ENCODE measurements at regions not wholly inside any gene's neighbourhood (a gene's known extent, or its start where the extent isn't known, plus 50 kb on each side); places are given as distances from the start of the nearest gene placed in this dataset.

GRCh38 chr5:96048763-96049162 lies 87.1 kb upstream of the ELL2 start:
- TF ChIP-seq CTCF (conservative IDR thresholded peaks at IDR 0.05; ENCODE audit: low read depth, low read length): no peak
- no peak overlapping the region for H3K4me3 ChIP-seq (ENCODE audit: low read depth, low read length)
- DNase-seq (ENCODE audit: low read depth): no peak

- no peak for DNase-seq (ENCODE audit: low read depth)
- no peak for TF ChIP-seq CTCF (conservative IDR thresholded peaks at IDR 0.05; ENCODE audit: low read depth, low read length)
- no peak overlapping the region for H3K4me3 ChIP-seq (ENCODE audit: low read depth, low read length)
These were observed 84.2 kb upstream of the ELL2 start for GRCh38 chr5:96045888-96046287.

- no peak overlapping the region for H3K4me3 ChIP-seq (ENCODE audit: low read depth, low read length)
- TF ChIP-seq CTCF (conservative IDR thresholded peaks at IDR 0.05; ENCODE audit: low read depth, low read length): no peak
- no peak for DNase-seq (ENCODE audit: low read depth)
These were observed 81.8 kb upstream of the ELL2 start for GRCh38 chr5:96043446-96043845.

- H3K4me3 ChIP-seq (ENCODE audit: low read depth, low read length): no peak overlapping the region
- no peak for TF ChIP-seq CTCF (conservative IDR thresholded peaks at IDR 0.05; ENCODE audit: low read depth, low read length)
- DNase-seq (ENCODE audit: low read depth): no peak
These were observed 75.5 kb upstream of the ELL2 start for GRCh38 chr5:96037128-96037527.

- H3K4me3 ChIP-seq (ENCODE audit: low read depth, low read length): no peak overlapping the region
- no peak for TF ChIP-seq CTCF (conservative IDR thresholded peaks at IDR 0.05; ENCODE audit: low read depth, low read length)
- no peak for DNase-seq (ENCODE audit: low read depth)
These were observed 74.7 kb upstream of the ELL2 start for GRCh38 chr5:96036301-96036700.

- TF ChIP-seq CTCF (conservative IDR thresholded peaks at IDR 0.05; ENCODE audit: low read depth, low read length): no peak
- DNase-seq (ENCODE audit: low read depth): no peak
- no peak overlapping the region for H3K4me3 ChIP-seq (ENCODE audit: low read depth, low read length)
These were observed 74.1 kb upstream of the ELL2 start for GRCh38 chr5:96035796-96036195.

- DNase-seq (ENCODE audit: low read depth): no peak
- TF ChIP-seq CTCF (conservative IDR thresholded peaks at IDR 0.05; ENCODE audit: low read depth, low read length): no peak
- H3K4me3 ChIP-seq (ENCODE audit: low read depth, low read length): no peak overlapping the region
These were observed 71.5 kb upstream of the ELL2 start for GRCh38 chr5:96033116-96033515.

All from epithelial cell of proximal tubule (primary cell).